HG02623 (cell line): ENCODE measurements at regions not wholly inside any gene's neighbourhood (a gene's known extent, or its start where the extent isn't known, plus 50 kb on each side); places are given as distances from the start of the nearest gene placed in this dataset.
"Not testable (repeated sequence)": the region's sequence is repeated elsewhere in the genome, so short reads cannot be mapped to it uniquely, and the experiment has no call there.

ENCODE experiments used
- ATAC-seq: cut with Tn5 transposase; IDR thresholded peaks from one replicate; pipeline ENCODE4 v1.9.1; 2021; ENCODE audit warnings: moderate library complexity; ENCODE audit not compliant: unreplicated experiment

DNA sequence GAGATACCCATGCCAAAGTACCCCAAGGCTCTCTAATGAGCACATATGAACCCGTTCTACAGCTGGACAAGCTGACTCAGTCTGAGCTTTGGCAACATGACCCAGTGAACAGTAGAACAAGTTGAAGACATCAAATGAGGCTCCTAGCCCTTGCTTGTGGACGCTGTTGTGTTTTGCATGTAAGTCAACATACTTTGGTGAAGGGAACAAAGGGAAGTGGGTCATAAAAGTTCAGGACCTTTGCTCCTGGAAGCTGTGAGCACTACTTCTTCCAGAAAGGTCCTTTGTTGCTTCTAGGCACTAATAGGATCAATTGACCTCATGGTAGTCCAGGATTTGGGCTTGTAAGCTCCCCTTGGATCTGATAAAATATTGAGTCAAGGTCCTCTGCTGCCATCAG is 613.5 kb upstream of the TBX3 start:
- no peak for ATAC-seq

DNA sequence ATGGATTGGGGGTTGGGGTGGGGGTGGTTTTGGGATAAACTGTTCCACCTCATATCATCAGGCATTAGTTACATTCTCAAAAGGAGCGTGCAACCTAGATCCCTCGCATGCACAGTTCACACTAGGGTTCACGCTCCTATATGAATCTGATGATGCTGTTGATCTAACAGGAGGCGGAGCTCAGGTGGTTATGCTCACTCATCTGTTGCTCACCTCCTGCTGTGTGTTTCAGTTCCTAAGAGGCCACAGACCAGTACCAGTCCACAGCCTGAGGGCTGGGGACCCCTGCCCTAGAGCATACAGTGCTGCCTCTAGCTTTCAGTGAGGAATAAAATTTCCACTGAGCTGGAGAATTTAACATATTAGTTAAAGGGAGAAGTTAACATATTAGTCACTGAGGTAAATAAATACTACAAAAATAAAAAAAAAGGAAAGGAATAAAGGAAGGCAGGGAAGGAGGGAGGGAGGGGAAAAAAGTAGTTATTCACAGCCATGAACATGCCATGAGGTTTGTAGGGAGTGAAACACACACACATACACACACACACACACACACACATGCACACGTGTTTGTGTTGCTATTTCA is 612.7 kb upstream of the TBX3 start:
- no peak for ATAC-seq

DNA sequence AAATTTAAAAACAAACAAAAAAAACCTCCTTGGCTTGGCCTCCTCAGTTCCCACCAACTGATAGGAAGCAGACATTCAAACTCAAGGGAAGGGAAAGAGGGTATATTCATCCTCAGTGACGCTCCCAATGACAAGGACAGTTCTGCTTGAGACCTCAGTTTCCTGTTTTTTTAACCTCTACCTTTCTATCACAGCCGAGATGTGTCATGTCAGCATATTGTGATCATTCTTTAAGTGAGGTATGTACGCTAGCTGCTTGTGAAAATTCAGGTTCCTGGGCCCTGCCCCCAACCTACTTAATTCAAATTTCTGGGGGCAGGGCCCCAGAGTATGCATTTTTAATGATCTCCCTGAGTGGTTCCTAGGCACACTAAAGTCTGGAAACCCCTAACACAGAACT is 611.9 kb upstream of the TBX3 start:
- ATAC-seq: no peak

DNA sequence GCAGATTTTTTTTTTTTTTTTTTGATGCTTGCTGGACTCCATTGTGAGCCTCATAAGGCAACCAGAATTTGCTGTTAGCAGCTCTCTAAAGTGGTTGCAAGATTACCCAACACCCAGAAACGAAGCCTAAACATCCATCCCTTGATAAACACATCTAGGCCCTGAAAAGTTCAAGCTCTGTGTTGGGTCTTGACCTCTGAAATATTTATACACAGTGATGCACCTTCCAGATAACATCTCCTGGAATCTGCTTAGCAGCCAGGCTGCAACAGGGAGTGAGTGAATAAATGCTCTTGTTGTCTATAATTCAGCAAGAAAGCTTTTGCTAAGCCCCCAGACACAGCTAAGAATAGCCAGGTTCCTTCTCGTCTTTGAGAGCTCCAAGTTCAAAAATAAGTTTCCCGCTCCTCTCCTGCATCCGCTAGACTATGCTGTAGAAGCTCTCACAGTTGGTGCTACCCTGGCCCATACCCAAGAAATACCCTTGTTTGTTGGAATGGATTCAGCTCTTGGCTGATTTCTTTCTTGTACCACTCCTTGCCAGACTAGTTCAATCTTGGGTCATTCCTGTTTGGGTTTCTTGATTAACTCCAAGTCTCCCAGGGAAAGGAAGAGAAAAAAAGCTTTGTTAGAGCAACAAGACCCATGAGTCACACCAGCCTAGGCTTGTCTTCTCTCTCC is 610.6 kb upstream of the TBX3 start:
- no peak for ATAC-seq

DNA sequence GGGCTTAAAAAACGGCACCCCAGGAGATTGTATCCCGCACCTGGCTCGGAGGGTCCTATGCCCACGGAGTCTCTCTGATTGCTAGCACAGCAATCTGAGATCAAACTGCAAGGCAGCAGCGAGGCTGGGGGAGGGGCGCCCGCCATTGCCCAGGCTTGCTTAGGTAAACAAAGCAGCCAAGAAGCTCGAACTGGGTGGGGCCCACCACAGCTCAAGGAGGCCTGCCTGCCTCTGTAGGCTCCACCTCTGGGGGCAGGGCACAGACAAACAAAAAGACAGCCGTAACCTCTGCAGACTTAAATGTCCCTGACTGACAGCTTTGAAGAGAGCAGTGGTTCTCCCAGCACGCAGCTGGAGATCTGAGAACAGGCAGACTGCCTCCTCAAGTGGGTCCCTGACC is 601.5 kb upstream of the TBX3 start:
- not testable (repeated sequence) for ATAC-seq

DNA sequence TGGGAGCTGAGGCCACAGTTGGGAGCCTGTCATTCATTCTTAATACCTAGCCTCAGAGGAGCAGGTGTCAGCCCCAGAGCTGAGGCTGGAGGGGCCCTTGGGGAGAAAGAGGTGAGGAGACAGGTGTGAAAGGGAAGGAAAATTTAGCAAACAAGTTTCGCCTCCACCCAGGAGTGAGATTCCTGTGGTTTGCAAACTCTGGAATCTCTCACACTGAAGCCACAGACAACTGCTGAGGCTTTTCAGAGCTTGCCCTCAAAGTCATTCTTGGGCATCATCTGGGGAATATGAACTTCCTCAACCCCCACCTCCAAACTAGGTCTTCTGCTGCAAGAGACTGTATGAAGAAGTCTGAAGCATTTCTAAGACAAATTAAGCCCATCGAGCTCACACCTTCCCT is 589.5 kb upstream of the TBX3 start:
- no peak for ATAC-seq

DNA sequence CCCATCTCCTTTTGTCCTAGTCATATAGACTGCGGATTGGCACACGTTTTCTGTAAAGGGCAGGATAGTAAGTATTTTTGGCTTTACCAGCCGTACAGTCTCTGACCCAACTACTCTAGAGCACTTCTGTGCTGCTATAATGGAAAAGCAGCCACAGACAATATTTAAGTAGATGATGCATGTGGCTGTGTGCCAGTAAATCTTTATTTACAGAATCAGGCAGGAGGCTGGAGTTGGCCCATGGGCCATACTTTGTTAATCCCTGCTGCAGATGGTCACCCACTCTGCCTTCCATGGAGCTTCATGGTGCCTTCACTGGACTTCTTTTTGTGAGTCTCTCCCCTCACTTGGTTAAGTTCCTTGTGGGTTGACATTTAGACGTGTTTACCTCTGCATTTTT is 584.5 kb upstream of the TBX3 start:
- no peak for ATAC-seq

DNA sequence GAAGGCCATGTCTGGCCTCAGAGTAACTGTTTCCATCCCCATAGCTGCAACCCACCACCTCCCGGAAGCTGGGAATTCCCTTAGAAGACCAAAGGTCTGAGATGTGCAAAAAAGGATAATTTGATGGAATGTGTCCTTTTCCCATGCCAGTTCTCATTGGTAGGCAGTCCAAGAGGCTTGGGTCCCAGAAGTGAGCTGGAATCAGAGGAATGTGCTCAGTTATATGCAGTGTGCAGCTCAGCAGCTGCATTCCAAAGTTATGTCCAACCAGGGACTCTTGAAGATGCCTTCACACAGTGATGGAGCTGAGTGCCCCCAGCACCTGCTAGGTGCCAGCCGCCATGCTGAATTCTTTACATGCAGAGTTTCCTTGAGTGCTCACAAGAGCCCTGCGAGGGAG is 583.9 kb upstream of the TBX3 start:
- no peak for ATAC-seq

DNA sequence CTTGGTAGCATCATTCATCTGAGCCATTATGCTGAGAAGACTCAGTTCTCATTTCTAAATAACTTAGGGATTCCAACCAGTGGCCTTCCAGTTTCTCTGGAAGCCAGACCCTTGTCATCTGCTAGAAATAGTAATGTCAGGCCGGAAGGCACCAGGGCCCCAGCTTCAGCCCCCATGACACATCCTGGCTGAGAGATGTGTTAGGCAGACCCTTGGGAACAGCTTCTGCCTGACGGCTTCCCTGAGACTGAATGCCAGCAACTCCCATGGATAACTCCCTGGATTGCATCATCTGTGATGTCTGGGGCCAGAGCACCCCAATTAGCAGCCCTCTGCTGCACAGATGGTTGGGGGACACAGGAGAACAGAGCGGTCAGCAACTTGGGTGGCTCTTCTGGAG is 583.5 kb upstream of the TBX3 start:
- no peak for ATAC-seq

DNA sequence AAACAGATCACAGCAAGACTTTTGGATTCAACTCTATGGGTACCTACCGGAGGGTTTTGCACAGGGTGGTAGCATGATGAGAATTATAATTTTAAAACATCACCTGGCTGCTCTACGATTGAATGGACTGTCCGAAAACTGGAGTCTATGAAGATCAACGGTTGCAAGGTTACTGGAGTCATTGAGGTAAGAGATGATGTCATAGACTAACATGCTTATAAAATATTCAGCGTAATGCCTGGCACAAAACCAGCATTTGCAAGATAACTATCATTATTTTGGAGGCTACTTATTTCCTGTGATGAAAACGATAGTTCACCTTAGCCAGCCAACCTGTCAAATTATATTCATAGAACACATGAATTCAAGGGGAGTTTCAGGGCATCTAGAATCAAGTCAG is 580.6 kb upstream of the TBX3 start:
- no peak for ATAC-seq

DNA sequence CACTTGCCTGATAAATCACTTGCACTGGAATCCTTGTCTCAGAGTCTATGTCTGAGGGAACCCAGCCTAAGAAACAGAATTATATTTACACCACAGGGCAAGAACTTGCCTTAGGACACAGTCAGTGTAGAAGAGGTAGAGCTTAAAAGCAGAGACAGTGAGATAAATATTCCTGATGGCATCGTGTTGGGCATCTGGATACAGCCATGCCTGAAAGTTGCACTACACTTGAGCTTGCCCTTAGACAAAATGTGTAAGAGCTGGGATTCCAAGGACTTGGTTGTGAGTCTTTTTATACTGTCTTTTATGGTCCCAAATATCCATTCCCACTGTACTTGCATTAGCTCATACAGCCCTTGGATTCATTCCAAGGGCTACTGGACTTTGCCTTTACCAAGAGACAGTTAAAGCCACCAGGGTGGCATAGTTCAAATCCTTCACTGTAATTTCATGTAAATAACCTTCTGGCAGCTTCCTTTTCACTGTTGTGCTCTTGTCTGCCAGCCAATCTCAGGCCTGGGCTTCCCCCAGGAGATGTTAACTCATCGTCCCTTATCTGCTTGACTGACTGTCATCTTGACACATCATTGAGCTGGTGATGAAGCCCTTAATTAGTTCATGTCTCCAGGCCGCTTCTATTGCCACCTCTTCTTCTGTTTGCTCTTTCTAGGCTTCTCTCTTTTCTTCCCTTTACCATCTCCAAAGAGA is 577.9 kb upstream of the TBX3 start:
- ATAC-seq: no peak

DNA sequence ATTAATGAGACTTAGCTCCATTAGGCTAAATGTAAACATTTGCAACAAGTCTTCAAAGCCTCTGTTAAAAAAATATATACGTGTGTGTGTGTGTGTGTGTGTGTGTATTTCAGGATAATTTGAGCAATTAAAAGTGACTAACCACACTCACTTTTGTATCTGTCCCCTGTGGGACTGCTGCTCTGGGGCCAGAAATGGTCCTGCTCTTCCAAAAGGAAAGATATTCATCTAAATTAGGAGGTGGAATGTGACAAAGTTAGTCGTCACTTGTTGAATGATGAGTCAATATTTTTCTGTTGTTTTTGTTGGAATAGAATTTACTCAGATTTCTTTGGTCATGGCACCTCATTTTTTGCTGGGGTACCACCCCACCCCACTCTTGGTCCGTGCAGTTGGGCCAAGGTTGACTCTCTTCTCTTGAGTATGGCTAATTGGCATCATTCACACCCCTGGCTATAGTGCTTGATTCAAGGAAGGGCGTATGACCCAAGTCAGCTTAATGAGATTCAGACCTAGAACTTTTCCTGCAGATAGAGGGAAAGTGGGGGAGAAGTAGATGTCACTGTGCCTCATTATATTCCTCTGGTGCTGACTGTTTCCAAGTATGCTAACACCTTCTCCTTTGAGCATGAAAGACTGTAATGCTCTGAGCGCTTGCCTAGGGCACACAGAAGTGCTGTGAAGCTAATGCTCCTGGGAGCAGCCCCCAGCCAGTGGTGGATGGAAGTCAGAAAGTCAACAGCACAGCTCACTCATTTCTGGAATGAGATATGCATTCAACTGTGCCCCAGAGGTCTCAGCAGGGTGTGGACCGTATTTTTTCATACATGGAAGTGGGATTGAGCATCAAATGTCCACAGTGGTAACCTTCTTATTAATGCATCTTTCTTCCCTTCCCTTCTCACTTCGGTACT is 577.0 kb upstream of the TBX3 start:
- no peak for ATAC-seq

DNA sequence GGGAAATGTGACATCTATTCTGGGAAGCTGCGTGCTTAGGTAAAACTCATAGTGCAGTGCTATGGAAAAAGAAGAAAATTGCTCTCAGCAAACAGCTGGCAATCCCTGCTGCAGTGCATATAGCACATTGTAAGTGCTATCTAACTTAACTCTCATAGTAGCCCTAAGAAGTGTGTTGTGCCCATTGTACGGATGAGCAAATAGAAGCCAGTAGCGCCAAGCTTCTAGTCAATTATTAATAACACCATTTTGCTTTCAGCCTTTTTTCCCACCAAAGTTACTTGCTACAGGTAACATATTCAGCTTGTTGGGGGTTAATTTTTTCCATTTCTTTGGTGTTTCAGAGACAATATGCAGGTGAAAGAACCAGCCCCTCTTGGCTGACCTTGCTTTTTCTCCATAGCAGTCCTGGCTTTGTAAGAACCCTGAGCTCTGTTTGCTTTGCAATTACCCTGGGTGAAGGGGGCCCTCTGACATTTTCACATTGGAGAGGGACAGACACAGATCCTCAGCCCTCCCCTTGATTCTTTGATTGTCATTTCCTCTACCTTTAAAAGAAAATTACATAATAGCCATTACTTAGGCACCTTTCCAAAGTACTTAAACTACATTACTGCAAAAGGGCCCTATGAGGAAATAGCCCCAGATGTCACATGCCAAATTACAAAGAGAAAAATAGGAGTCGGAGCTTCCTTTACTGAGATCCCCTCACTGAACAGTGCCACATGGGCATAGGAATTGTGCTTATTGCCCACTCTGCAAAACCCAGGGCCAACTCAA is 576.2 kb upstream of the TBX3 start:
- ATAC-seq: no peak

DNA sequence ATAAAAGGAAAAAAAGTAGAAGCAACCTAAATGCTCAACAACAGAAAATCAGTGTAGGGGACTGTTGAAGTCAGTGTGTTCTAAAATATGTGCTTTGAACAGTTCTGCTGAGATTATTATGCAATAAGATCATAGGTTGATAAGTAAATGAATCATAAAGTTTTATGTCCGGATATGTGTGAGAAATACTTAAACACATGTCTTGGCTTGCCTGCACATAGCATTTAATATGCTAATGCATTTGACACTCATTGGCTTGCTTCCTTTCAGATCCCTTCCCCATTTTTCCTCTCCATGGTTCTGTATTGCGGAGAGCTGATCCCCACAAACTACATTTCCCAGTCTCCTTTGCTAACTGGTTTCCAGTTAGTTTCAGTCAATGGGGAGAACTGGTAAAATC is 573.8 kb upstream of the TBX3 start:
- no peak for ATAC-seq

DNA sequence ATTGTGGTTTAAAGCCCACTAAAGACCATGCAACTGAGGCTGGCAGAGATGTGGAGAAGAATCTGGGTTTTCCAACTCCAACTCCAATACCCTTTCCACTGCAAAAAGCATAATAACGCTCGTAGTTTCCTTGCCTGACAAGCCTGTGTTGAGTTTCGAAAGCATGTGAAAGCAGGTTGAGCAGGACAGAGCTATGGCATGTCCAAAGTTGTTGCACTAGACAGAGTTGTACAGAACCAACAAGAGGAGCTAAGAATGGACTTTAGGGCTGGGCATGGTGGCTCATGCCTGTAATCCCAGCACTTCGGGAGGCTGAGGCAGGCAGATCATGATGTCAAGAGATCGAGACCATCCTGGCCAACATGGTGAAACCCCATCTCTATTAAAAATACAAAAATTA is 572.0 kb upstream of the TBX3 start:
- no peak for ATAC-seq

DNA sequence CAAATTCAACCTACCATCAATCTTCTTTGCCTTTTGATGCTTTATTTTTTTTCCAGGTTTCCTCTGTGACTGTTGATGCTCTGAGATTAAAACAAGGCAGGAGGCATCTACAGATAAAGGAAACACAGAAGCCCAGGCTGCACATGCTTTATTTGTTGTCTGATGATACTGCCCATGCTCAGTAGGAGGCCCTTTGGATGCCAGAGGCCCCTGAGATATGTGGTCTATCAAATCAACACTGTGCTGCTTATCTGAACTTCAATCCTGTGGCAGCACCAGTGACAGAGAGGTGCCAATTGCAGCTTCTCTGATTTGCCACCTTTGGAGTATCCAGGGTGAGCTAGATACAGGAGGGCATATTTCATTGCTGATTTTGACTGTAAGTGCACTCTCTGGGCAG is 571.3 kb upstream of the TBX3 start:
- no peak for ATAC-seq

DNA sequence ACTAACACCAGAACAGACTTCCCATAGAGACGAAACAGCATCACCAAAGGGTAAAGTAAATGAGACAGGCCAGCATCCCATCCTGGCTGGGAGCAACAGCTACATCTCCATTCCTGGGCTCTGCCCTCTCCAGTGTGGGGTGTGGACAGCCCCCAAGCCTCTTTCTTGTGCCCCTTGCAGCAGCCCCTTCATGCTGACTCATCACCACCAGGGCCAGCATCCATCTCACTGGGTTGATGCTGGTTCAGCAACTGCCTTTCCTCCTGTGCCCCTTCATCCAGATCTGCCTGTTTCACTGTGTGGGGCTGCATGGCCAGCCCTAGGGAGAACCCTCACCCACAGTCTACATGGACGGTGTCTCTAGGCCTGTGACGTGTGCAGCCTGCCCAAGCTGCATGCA is 569.1 kb upstream of the TBX3 start:
- ATAC-seq: no peak

DNA sequence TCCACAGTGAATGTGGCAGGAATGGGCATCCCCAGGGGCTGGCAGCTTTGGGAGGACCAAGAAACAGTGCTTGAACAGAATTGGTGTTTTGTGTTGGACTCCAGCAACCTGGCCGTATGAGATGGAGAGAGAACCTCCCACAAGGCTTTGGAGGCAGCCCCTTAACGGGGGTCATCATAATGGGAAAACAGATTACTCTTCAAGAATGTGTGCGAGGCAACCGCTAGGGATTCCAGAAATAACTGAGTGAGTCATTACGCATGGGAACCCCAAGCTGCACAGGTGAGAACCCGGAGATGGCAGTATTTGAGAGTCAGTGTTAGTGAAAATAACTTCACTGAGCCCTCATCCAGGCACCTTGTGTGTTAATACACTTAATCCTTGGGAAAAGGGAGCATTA is 567.8 kb upstream of the TBX3 start:
- no peak for ATAC-seq

DNA sequence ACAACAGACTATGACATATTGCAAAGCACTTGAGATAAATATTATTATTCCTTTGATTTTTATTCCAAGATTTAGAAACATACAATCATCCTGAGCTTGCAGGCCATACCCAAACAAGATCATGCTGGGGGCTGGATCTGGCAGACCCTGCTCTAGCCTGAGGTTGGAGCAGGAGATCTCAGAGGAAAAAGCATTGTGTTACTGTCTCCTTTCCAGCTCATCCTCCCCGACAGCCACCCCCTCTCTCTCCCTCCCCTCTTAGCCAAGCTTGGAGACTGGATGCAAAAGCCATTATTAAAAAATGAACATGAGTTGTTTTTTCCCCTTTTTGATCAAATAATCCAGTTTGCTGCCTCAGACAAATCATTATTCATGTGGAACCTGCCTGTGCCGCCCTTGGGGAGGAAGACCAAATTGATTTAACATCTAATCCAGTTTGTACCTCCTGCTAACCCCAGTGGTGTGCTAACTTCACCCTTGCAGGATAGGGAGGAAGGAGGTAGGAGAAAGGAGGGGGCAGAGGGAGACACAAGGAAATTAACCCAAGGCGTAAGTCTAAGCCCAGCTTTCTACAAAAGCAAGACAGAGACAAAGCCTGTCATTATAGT is 565.8 kb upstream of the TBX3 start:
- ATAC-seq: no peak

DNA sequence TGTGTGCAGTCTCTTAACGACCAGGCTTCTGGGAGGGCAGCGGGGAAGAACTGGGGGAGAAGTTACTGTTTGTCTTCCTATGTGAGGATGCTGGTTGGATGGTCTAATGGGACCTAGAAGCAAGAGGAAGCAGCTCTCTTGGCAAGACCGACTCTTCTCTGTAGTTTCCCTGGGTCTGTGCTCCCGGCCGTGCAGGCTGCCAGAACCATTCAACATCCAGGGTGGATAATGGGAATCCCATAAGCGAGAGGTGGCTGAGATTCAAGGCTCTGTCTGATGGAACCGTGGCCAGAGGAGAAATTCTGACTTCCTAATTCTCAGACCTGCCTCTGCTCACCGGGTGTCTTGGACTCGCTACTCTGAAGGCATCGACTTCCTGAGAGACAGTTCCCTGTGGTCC is 561.0 kb upstream of the TBX3 start:
- no peak for ATAC-seq
